Endothelial cell of umbilical vein (primary cell): ENCODE measurements at regions not wholly inside any gene's neighbourhood (a gene's known extent, or its start where the extent isn't known, plus 50 kb on each side); places are given as distances from the start of the nearest gene placed in this dataset.

ENCODE experiments used
- BruUV-seq: library from RNA; stranded (reverse); fragments of 400-500 nt; replicated peaks from 2 replicates; lab custom pipeline; 2021; lab: Mats Ljungman, UMichigan
- CTCF ChIA-PET: fragments of 300-600, 350-600 bp; sonication (Branson Sonifier 250); formaldehyde crosslinking; loops from one replicate; lab custom pipeline; 2021; ENCODE audit warnings: antibody characterized with exemption, inconsistent platforms; lab: Charles Lee
- POLR2A ChIA-PET: fragments of 300-600, 350-600 bp; sonication (Branson Sonifier 250); formaldehyde crosslinking; loops from one replicate; lab custom pipeline; 2021; ENCODE audit warnings: antibody characterized with exemption, inconsistent platforms; lab: Charles Lee
- DNase-seq: peaks from one replicate; pipeline ENCODE4 v3.0.0-alpha.2; 2011; ENCODE audit warnings: low read depth, low spot score
- FAIRE-seq: peaks from 2 replicates; lab custom pipeline; 2011; peaks lifted over from hg19 to GRCh38; lab: Jason Lieb, UNC
- H2AFZ ChIP-seq: 2 replicates; pipeline ENCODE4 v1.6.0; 2012; ENCODE audit warnings: low read depth, low read length, control low read depth, inconsistent platforms
- H3K27ac ChIP-seq: 2 replicates; pipeline ENCODE4 v1.5.1; 2011; ENCODE audit warnings: low read depth, mild to moderate bottlenecking, control low read depth, low read length, moderate library complexity; ENCODE audit not compliant: insufficient read depth
- H3K27me3 ChIP-seq, 2 experiments: 2 replicates each; pipeline versions ENCODE4 v1.6.0 to v1.6.1; 2011; ENCODE audit warnings: low read length in 2 of 2, mixed read lengths in 1 of 2; ENCODE audit not compliant: control insufficient read depth in 2 of 2, insufficient read depth in 2 of 2
- H3K36me3 ChIP-seq, 2 experiments: 2 replicates in 1 of 2; 3 replicates in 1 of 2; pipeline ENCODE4 v1.5.1; 2011; ENCODE audit warnings: low read length in 2 of 2, mild to moderate bottlenecking in 1 of 2, moderate library complexity in 1 of 2; ENCODE audit not compliant: control insufficient read depth in 2 of 2, insufficient read depth in 2 of 2; ENCODE audit errors: extremely low read depth in 1 of 2
- H3K4me1 ChIP-seq: 3 replicates; pipeline ENCODE4 v1.5.1; 2011; ENCODE audit warnings: mild to moderate bottlenecking, low read length; ENCODE audit not compliant: control insufficient read depth, insufficient read depth; ENCODE audit errors: extremely low read depth
- H3K4me2 ChIP-seq: 2 replicates; pipeline ENCODE4 v1.6.1; 2011; ENCODE audit warnings: low read length, control low read depth, mixed read lengths; ENCODE audit not compliant: insufficient read depth
- H3K4me3 ChIP-seq, 3 experiments: fragments of 200-600 bp in 1 of 3; sonication (generic), shearing (Covaris generic) in 1 of 3; replicated peaks in 1 of 3; 2 replicates each; pipeline ENCODE4 v1.5.1; 2011 to 2016; ENCODE audit warnings: control low read depth in 3 of 3, low read length in 3 of 3, mild to moderate bottlenecking in 2 of 3, inconsistent platforms in 1 of 3, low read depth in 1 of 3, moderate library complexity in 1 of 3; ENCODE audit not compliant: insufficient read depth in 1 of 3
- H3K79me2 ChIP-seq: 2 replicates; pipeline ENCODE4 v1.6.0; 2012; ENCODE audit warnings: low read length, inconsistent platforms; ENCODE audit not compliant: control insufficient read depth, insufficient read depth
- H3K9ac ChIP-seq: replicated peaks from 2 replicates; pipeline ENCODE3; 2011; ENCODE audit warnings: low read length, control low read depth; ENCODE audit not compliant: insufficient read depth; ENCODE audit errors: extremely low read depth
- H3K9me1 ChIP-seq: replicated peaks from 3 replicates; pipeline ENCODE4 v1.6.0; 2011; ENCODE audit warnings: mild to moderate bottlenecking, low read length; ENCODE audit not compliant: control insufficient read depth, insufficient read depth; ENCODE audit errors: extremely low read depth
- H3K9me3 ChIP-seq: replicated peaks from 2 replicates; pipeline ENCODE4 v1.5.1; 2012; ENCODE audit warnings: low read length, inconsistent platforms; ENCODE audit not compliant: control insufficient read depth, insufficient read depth
- H4K20me1 ChIP-seq: replicated peaks from 2 replicates; pipeline ENCODE3; 2011; ENCODE audit warnings: mild to moderate bottlenecking, low read length; ENCODE audit not compliant: control insufficient read depth, insufficient read depth; ENCODE audit errors: extremely low read depth
- EZH2 ChIP-seq: IDR thresholded peaks from 2 replicates; pipeline ENCODE4 v1.6.1; 2012; ENCODE audit warnings: borderline replicate concordance, low read depth, mild to moderate bottlenecking, moderate library complexity, low read length, inconsistent platforms; ENCODE audit not compliant: severe bottlenecking
- FOS ChIP-seq: IDR thresholded peaks from 2 replicates; pipeline ENCODE4 v1.6.1; 2011; ENCODE audit warnings: mild to moderate bottlenecking, low read length, moderate library complexity, borderline replicate concordance; ENCODE audit not compliant: insufficient read depth
- GATA2 ChIP-seq: IDR thresholded peaks from 2 replicates; pipeline ENCODE4 v1.7.0; 2011; ENCODE audit warnings: low read depth, mild to moderate bottlenecking, moderate library complexity, mixed read lengths, low read length; ENCODE audit not compliant: insufficient read length, insufficient read depth
- JUN ChIP-seq: IDR thresholded peaks from 2 replicates; pipeline ENCODE4 v1.6.1; 2011; ENCODE audit warnings: borderline replicate concordance, low read depth; ENCODE audit not compliant: insufficient read length, insufficient read depth
- MYC ChIP-seq: IDR thresholded peaks from one replicate; pipeline ENCODE4 v1.6.1; 2011; ENCODE audit warnings: mild to moderate bottlenecking, low read depth, low read length
- POLR2A ChIP-seq: IDR thresholded peaks from 2 replicates; pipeline ENCODE4 v1.6.1; 2012; ENCODE audit warnings: low read depth, mild to moderate bottlenecking, control low read depth, low read length
- POLR2AphosphoS5 ChIP-seq: IDR thresholded peaks from 2 replicates; pipeline ENCODE4 v1.6.1; 2012; ENCODE audit warnings: low read depth, mild to moderate bottlenecking, control low read depth, low read length, moderate library complexity; ENCODE audit not compliant: insufficient read depth
- dilution Hi-C: fragments of 300-500 bp; cut with MboI; formaldehyde crosslinking; loops from one replicate; pipeline ENCODE4 v1.15.0; 2019; ENCODE audit warnings: low sequenced_read_pairs; ENCODE audit not compliant: extremely low pct_ligation_motif_present
- intact Hi-C: fragments of 100-400 bp; cut with micrococcal nuclease; formaldehyde crosslinking; loops from one replicate; pipeline ENCODE4 v1.10.0; 2022
- TF ChIP-seq, protein P1 (sequence below): IDR thresholded peaks from 2 replicates; pipeline ENCODE4 v1.6.1; 2011; ENCODE audit not compliant: insufficient read depth, insufficient read length
- TF ChIP-seq, protein P2 (sequence below), 2 donors: IDR thresholded peaks; 1 replicate in 1 of 2; 2 replicates in 1 of 2; pipeline ENCODE4 v1.5.1; 2011; ENCODE audit warnings: low read length in 2 of 2, mild to moderate bottlenecking in 2 of 2, moderate library complexity in 2 of 2, control low read depth in 1 of 2, inconsistent platforms in 1 of 2, low read depth in 1 of 2; ENCODE audit not compliant: insufficient read depth in 1 of 2; ENCODE audit errors: extremely low read depth in 1 of 2

DNA sequence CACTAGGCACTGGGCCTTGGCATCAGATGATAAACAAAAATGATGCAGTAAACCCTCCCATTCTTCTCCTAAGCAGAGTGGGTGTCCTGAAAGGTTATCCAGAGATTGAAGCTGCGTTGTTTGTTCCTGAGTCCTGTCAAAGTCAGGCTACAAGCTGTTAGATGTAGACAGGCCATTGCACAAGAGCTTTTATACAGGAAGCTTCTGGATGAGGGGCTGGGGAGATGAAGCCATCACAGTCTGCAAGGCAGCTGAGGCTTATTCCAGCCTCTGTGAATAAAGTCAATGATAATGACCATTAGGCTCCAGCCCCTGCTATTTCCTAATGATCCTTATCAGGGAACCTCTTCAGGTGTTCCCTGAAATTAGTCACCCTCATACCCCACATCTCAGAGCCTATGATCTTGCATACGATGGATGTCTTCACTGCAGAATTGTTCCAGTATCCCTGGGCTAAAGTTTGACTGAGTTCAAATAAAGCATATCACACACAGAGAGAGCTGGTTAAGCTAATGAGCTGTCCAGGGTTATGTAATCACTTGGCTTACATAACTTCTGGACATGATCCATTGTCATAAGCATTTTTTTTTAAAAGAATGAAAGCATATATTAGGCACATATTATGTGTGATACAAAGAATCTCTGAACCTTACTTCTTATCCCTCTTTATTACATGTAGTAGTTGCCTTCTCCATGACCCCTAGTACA is 337.1 kb upstream of the OR4E1 start:
- no peaks in the 10 kb centered on the region for H3K9me1 ChIP-seq
- FAIRE-seq, result no peak
- POLR2A ChIA-PET, result no interaction called here
- DNase-seq, result no peak
- no TSS peak for BruUV-seq
- no peak overlapping the region for H3K4me3 ChIP-seq
- H3K36me3 ChIP-seq, result no peaks in the 10 kb centered on the region
- peaks cover 2 to 11% of the 10 kb centered on the region in 2 experiments for H3K27me3 ChIP-seq
- H3K4me1 ChIP-seq, result no peaks in the 10 kb centered on the region
- no peaks in the 10 kb centered on the region for H4K20me1 ChIP-seq
- TF ChIP-seq, protein P1, sequence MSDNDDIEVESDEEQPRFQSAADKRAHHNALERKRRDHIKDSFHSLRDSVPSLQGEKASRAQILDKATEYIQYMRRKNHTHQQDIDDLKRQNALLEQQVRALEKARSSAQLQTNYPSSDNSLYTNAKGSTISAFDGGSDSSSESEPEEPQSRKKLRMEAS, result no peak
- TF ChIP-seq POLR2A (no peak), MYC (no peak), JUN (no peak), EZH2 (no peak), GATA2 (no peak), FOS (no peak), POLR2AphosphoS5 (no peak)
- TF ChIP-seq, protein P2, sequence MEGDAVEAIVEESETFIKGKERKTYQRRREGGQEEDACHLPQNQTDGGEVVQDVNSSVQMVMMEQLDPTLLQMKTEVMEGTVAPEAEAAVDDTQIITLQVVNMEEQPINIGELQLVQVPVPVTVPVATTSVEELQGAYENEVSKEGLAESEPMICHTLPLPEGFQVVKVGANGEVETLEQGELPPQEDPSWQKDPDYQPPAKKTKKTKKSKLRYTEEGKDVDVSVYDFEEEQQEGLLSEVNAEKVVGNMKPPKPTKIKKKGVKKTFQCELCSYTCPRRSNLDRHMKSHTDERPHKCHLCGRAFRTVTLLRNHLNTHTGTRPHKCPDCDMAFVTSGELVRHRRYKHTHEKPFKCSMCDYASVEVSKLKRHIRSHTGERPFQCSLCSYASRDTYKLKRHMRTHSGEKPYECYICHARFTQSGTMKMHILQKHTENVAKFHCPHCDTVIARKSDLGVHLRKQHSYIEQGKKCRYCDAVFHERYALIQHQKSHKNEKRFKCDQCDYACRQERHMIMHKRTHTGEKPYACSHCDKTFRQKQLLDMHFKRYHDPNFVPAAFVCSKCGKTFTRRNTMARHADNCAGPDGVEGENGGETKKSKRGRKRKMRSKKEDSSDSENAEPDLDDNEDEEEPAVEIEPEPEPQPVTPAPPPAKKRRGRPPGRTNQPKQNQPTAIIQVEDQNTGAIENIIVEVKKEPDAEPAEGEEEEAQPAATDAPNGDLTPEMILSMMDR (IDR thresholded peaks at IDR 0.05; ENCODE audit: extremely low read depth in 1 of 2, insufficient read depth in 1 of 2, low read depth in 1 of 2, low read length in 2 of 2), result no peak
- H3K9ac ChIP-seq, result no peak overlapping the region
- no peak overlapping the region for H2AFZ ChIP-seq
- H3K4me2 ChIP-seq, result no peak overlapping the region
- no peaks in the 10 kb centered on the region for H3K9me3 ChIP-seq
- CTCF ChIA-PET, result interaction anchor here (0.7 to 1.9 kb wide), 6 partner anchors 11 to 90 kb away, joined by 3 to 11 read pairs (median 4); no protein-coding TSS in a partner anchor
- dilution Hi-C loops, result no loop called here
- intact Hi-C loops, result no loop called here
- H3K27ac ChIP-seq, result no peak overlapping the region
- H3K79me2 ChIP-seq, result no peaks in the 10 kb centered on the region
